ENCODE measurements at regions not wholly inside any gene's neighbourhood (a gene's known extent, or its start where the extent isn't known, plus 50 kb on each side); places are given as distances from the start of the nearest gene placed in this dataset.

DNA sequence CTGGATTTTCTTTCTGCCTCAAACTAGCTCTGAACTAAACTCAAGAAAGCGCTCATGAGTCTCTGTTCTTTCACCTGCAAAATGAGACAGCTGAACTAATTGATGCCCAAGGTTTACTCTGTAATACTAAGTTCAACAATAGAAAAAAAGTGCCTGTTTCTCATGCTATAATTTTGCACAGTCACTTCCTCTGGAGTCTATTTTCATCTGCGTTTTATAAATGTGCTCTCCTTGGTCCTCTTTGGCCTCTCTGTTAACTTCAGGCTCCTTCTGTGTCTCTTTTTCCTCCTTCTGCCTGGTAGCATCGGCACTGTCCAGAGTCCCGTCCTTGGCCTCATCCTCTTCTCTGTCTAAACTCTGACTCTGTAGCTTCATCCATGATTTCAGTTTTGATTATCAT, 311.9 kb upstream of the TLE4 start:
- TF ChIP-seq BHLHE40 (IDR thresholded peaks at IDR 0.05; ENCODE audit: borderline replicate concordance) (no peak), NFRKB (IDR thresholded peaks at IDR 0.05) (no peak), ARNT (IDR thresholded peaks at IDR 0.05) (no peak), LEF1 (IDR thresholded peaks at IDR 0.05; ENCODE audit: borderline replicate concordance) (no peak), TARDBP (IDR thresholded peaks at IDR 0.05) (no peak), ZNF384 (IDR thresholded peaks at IDR 0.05) (no peak)
- DNase-seq (ENCODE audit: extremely low spot score): no peak
- CTCF ChIA-PET: no interaction called here
- POLR2A ChIA-PET: interaction anchor here (1.3 to 3.3 kb wide), 2 partner anchors 179 to 312 kb away, joined by 3 to 11 read pairs; partner anchors contain the start of gene TLE4

DNA sequence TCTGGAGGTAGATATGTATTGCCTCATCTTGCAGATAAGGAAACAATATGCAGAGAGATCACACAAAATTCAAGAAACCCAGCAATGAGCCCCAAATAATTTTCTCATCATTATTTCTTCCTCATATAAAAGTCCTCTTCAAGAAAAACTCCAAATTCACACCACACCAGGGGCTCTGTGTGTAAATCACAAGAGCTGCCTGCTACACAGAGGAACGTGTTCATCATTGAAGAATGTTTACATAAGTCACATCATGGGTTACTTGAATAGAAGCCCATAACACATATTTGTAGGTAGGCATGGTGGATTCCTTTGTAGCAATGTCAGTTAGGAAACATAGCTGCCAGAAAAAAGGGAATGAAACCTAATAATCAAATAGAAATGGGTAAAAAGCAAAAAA, 308.1 kb upstream of the TLE4 start:
- POLR2A ChIA-PET: interaction anchor here (1.2 kb wide), 1 partner anchor 8 kb away, joined by 4 read pairs; no protein-coding TSS in a partner anchor
- no peak for DNase-seq (ENCODE audit: extremely low spot score)
- CTCF ChIA-PET: interaction anchor here (0.6 to 1.0 kb wide), 5 partner anchors 9 to 298 kb away, joined by 3 to 7 read pairs (median 5); no protein-coding TSS in a partner anchor
- TF ChIP-seq LEF1 (IDR thresholded peaks at IDR 0.05; ENCODE audit: borderline replicate concordance): no peak
- no peak for TF ChIP-seq BHLHE40 (IDR thresholded peaks at IDR 0.05; ENCODE audit: borderline replicate concordance)
- TF ChIP-seq ZNF384 (IDR thresholded peaks at IDR 0.05): no peak
- no peak for TF ChIP-seq FOXK2 (IDR thresholded peaks at IDR 0.05)
- TF ChIP-seq TARDBP (IDR thresholded peaks at IDR 0.05): no peak
- TF ChIP-seq FOXM1 (IDR thresholded peaks at IDR 0.05; ENCODE audit: borderline replicate concordance): no peak
- TF ChIP-seq ARNT (IDR thresholded peaks at IDR 0.05): no peak
- no peak for TF ChIP-seq SP1 (IDR thresholded peaks at IDR 0.05)
- no peak for TF ChIP-seq L3MBTL2 (conservative IDR thresholded peaks at IDR 0.05)
- no peak for TF ChIP-seq NFRKB (IDR thresholded peaks at IDR 0.05)
- TF ChIP-seq SUZ12 (IDR thresholded peaks at IDR 0.05): no peak
- TF ChIP-seq HDGF (IDR thresholded peaks at IDR 0.05; ENCODE audit: borderline replicate concordance): no peak
- TF ChIP-seq FOXA1 (IDR thresholded peaks at IDR 0.05): no peak
- TF ChIP-seq ELF4 (IDR thresholded peaks at IDR 0.05): no peak
- TF ChIP-seq, protein P1, sequence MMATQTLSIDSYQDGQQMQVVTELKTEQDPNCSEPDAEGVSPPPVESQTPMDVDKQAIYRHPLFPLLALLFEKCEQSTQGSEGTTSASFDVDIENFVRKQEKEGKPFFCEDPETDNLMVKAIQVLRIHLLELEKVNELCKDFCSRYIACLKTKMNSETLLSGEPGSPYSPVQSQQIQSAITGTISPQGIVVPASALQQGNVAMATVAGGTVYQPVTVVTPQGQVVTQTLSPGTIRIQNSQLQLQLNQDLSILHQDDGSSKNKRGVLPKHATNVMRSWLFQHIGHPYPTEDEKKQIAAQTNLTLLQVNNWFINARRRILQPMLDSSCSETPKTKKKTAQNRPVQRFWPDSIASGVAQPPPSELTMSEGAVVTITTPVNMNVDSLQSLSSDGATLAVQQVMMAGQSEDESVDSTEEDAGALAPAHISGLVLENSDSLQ (IDR thresholded peaks at IDR 0.05): no peak
- TF ChIP-seq CTBP1 (IDR thresholded peaks at IDR 0.05; ENCODE audit: borderline replicate concordance): no peak

DNA sequence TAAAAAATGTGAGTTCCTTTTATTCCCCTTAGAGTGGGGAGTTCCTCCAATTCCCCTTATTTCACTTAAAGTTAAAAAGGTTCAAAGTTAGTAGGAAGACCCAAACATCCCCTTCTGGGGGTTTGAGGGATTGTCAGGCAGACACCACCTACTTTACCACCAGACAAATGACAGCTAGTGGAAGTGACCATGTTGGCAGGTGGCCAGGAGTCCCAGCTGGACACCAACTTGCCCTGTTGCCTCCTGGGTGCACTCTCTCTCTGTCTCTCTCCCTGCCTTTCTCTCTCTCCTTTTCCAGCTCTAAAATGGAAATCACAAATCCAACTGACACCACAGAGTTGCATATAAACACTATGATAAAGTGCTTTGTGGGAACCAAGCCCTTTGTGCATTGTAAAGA, 307.7 kb upstream of the TLE4 start:
- peak; percentile 83 for DNase-seq (ENCODE audit: extremely low spot score)
- POLR2A ChIA-PET: interaction anchor here (1.2 kb wide), 1 partner anchor 9 kb away, joined by 4 read pairs; no protein-coding TSS in a partner anchor

DNA sequence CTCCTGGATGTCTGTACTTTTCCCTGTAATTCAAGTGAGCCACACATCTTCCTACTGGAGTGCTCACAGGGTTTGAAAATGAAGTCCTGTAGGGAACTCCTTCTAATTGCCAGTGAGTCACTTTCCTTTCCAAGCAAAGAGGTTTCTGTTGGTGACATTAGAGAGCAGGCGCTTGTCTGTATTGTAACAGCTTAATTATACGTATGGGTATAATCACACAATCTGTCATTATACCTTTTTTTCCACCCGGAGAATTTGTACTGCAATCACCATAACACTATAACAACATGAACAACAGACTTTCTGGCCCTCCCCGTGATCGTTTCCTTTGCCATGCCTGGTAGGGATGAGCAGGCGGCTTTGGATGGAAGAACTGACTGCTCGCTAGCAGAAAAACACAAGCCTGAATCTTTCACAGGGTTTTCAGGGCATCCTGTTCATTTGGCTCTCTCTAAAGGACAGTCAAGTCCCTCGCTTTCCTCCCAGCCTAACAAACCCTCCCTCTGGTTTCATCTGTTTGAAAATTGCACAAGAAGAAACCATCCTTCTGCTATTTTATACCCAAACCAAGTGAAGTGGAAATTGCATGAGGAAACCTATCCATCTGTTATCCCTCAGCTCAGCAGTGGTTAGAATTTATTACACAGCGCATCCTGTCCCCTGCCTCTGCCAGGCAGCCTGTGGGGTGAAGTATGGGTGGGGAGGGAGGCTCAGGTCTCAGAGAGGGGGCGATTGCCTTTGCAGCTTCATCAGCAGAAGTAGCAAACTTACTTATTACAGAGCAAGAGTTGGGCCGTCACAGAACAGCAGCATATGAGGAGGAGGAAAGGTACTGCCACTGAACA, 307.0 kb upstream of the TLE4 start:
- POLR2A ChIA-PET: interaction anchor here (1.3 kb wide), 1 partner anchor 307 kb away, joined by 4 read pairs; the partner anchor contains the start of gene TLE4
- TF ChIP-seq ZNF384 (IDR thresholded peaks at IDR 0.05) (no peak), SUZ12 (IDR thresholded peaks at IDR 0.05) (no peak), LEF1 (IDR thresholded peaks at IDR 0.05; ENCODE audit: borderline replicate concordance) (no peak), CTBP1 (IDR thresholded peaks at IDR 0.05; ENCODE audit: borderline replicate concordance) (no peak), BHLHE40 (IDR thresholded peaks at IDR 0.05; ENCODE audit: borderline replicate concordance) (no peak), ARNT (IDR thresholded peaks at IDR 0.05) (no peak), FOXA1 (IDR thresholded peaks at IDR 0.05) (no peak), L3MBTL2 (conservative IDR thresholded peaks at IDR 0.05) (no peak), ELF4 (IDR thresholded peaks at IDR 0.05) (no peak), FOXM1 (IDR thresholded peaks at IDR 0.05; ENCODE audit: borderline replicate concordance) (no peak), NFRKB (IDR thresholded peaks at IDR 0.05) (no peak), TARDBP (IDR thresholded peaks at IDR 0.05) (no peak)
- TF ChIP-seq, protein P1 (IDR thresholded peaks at IDR 0.05): no peak
- no peak for DNase-seq (ENCODE audit: extremely low spot score)
- CTCF ChIA-PET: interaction anchor here (0.6 to 1.0 kb wide), 7 partner anchors 10 to 297 kb away, joined by 3 to 7 read pairs (median 3); no protein-coding TSS in a partner anchor

More for the DNA sequence above, 307.7 kb upstream of the TLE4 start:
- TF ChIP-seq CTBP1 (IDR thresholded peaks at IDR 0.05; ENCODE audit: borderline replicate concordance): no peak
- CTCF ChIA-PET: interaction anchor here (0.6 to 1.0 kb wide), 5 partner anchors 9 to 297 kb away, joined by 3 to 7 read pairs (median 5); no protein-coding TSS in a partner anchor

DNA sequence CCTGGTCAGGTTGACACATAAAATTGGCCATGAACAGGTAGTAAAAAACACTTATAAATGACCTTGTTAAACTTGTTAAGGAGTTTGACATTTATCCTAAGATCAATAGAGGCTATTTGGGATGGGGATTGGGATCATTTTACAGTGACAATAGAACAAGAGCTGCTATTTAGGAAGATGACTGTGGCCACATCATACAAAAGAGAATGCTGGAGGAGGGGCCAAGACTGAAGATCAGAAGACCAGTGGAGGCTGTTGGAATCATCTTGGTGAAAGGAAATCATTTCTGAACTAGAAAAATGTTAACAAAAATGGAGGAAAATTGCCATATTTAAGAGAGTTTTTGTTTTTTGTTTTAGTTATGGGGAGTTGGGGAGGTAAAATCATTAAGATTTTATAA, 304.8 kb upstream of the TLE4 start:
- POLR2A ChIA-PET: no interaction called here
- DNase-seq (ENCODE audit: extremely low spot score): no peak
- TF ChIP-seq, protein P1 (IDR thresholded peaks at IDR 0.05): no peak
- TF ChIP-seq NFRKB (IDR thresholded peaks at IDR 0.05) (no peak), FOXM1 (IDR thresholded peaks at IDR 0.05; ENCODE audit: borderline replicate concordance) (no peak), L3MBTL2 (conservative IDR thresholded peaks at IDR 0.05) (no peak), HDGF (IDR thresholded peaks at IDR 0.05; ENCODE audit: borderline replicate concordance) (no peak), ZNF384 (IDR thresholded peaks at IDR 0.05) (no peak), SP1 (IDR thresholded peaks at IDR 0.05) (no peak), LEF1 (IDR thresholded peaks at IDR 0.05; ENCODE audit: borderline replicate concordance) (no peak), ARNT (IDR thresholded peaks at IDR 0.05) (no peak), ELF4 (IDR thresholded peaks at IDR 0.05) (no peak), SUZ12 (IDR thresholded peaks at IDR 0.05) (no peak), CTBP1 (IDR thresholded peaks at IDR 0.05; ENCODE audit: borderline replicate concordance) (no peak), FOXA1 (IDR thresholded peaks at IDR 0.05) (no peak), FOXK2 (IDR thresholded peaks at IDR 0.05) (no peak), TARDBP (IDR thresholded peaks at IDR 0.05) (no peak), BHLHE40 (IDR thresholded peaks at IDR 0.05; ENCODE audit: borderline replicate concordance) (no peak)
- CTCF ChIA-PET: no interaction called here
